RPMI8226 (cell line): ENCODE measurements at regions not wholly inside any gene's neighbourhood (a gene's known extent, or its start where the extent isn't known, plus 50 kb on each side); places are given as distances from the start of the nearest gene placed in this dataset.
"Not testable (repeated sequence)": the region's sequence is repeated elsewhere in the genome, so short reads cannot be mapped to it uniquely, and the experiment has no call there.

Source experiments
- DNase-seq: peaks from one replicate; pipeline ENCODE4 v3.0.0-alpha.2; 2015

GRCh38 chr11:79503028-79503427 lies 62.2 kb upstream of the TENM4 start:
- DNase-seq: no peak

- no peak for DNase-seq
These were observed 60.9 kb upstream of the TENM4 start for GRCh38 chr11:79501707-79502106.

GRCh38 chr11:79499929-79500328 lies 59.1 kb upstream of the TENM4 start:
- not testable (repeated sequence) for DNase-seq

DNA sequence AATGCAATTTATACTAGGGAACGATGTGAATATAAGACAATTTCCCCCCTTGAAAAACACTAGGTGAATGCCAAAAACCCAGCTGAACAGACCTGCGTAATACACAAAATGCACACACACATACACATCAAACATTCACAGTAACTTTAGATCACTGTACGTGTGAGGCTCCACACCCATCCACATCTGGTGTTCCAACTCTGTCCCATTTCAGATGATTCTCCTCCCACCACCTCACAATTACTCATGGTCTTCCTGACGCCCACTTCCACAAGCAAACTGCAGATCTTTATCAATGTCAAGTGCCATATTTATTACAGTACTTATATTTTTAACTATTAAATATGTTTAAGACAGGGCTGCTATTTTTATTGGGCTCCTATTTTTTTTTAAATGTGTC lies 57.8 kb upstream of the TENM4 start:
- DNase-seq: no peak

DNA sequence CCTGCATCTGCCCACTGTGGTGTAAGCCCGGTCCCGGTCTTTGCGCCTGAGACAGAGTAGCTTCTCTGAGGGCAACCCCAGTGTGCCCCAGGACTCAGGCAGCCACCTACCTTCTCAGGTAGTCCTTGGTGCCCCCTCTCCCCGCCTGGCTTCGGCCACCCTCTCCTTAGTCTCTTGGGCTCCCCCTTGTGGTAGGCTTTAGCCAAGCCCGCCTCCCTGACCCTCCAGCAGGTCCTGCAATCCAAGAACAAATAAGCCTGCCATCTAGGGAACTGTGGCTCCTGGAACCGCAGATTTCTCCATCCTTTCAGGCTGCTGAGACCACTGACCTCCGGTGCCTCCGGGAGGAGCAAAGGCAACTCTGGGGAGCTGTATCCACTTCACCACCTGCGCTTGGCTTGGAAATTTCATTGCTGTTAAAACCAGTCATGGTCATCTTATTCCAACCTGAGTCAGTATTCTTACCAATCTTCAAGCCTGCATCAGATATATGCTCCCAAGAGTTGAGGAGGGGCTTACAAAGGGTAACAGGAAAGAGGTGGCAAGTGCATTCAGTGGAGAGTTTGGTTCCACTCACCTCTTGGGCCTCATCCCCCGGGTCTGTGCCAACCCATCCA lies 52.8 kb upstream of the TENM4 start:
- peak; percentile 80 for DNase-seq

- DNase-seq: no peak
These were observed 51.2 kb upstream of the TENM4 start for GRCh38 chr11:79492008-79492407.
